B cell (primary cell): ENCODE measurements at regions not wholly inside any gene's neighbourhood (a gene's known extent, or its start where the extent isn't known, plus 50 kb on each side); places are given as distances from the start of the nearest gene placed in this dataset.

Experiments used
- ATAC-seq: fragments of 200-7000 bp; cut with Tn5 transposase; one replicate; pipeline ENCODE4 v1.10.0; 2021; ENCODE audit warnings: low read depth, mild to moderate bottlenecking, moderate number of reproducible peaks, moderate library complexity
- CTCF ChIA-PET: fragments of 350-600 bp; sonication (Branson Sonifier 250); formaldehyde crosslinking; loops from one replicate; lab custom pipeline; 2021; ENCODE audit warnings: antibody characterized with exemption, inconsistent platforms; lab: Charles Lee
- POLR2A ChIA-PET: fragments of 350-600 bp; sonication (Branson Sonifier 250); formaldehyde crosslinking; loops from one replicate; lab custom pipeline; 2021; ENCODE audit warnings: antibody characterized with exemption; lab: Charles Lee
- DNase-seq: peaks from one replicate; pipeline ENCODE4 v3.0.0; 2013
- H2AFZ ChIP-seq: 2 replicates; pipeline ENCODE4 v1.6.1; 2012; ENCODE audit warnings: mild to moderate bottlenecking, low read depth, low read length; ENCODE audit not compliant: insufficient read depth, poor library complexity, severe bottlenecking
- H3K27ac ChIP-seq, 2 donors: 1 replicate in 1 of 2; 2 replicates in 1 of 2; pipeline ENCODE4 v1.5.1; 2012 to 2013; ENCODE audit warnings: low read length in 2 of 2, mild to moderate bottlenecking in 2 of 2, moderate library complexity in 1 of 2
- H3K27me3 ChIP-seq, 4 experiments: fragments of 200-600 bp in 1 of 4; sonication (generic) in 1 of 4; replicated peaks in 1 of 4; 1 replicate in 2 of 4; 2 replicates in 2 of 4; pipeline versions ENCODE4 v1.6.1 to v1.7.0; 2013 to 2016; ENCODE audit warnings: low read length in 3 of 4, mild to moderate bottlenecking in 2 of 4, mixed read lengths in 1 of 4, moderate library complexity in 1 of 4; ENCODE audit not compliant: insufficient read depth in 4 of 4, control insufficient read depth in 3 of 4; ENCODE audit errors: control extremely low read depth in 1 of 4
- H3K36me3 ChIP-seq, 2 experiments: replicated peaks in 1 of 2; 1 replicate in 1 of 2; 2 replicates in 1 of 2; pipeline versions ENCODE4 v1.6.1 to v1.7.1; 2013; ENCODE audit warnings: low read length in 1 of 2; ENCODE audit not compliant: insufficient read depth in 2 of 2, control insufficient read depth in 1 of 2; ENCODE audit errors: control extremely low read depth in 1 of 2, extremely low read depth in 1 of 2
- H3K4me1 ChIP-seq, 2 donors: fragments of 200-600 bp in 1 of 2; sonication (generic) in 1 of 2; 1 replicate in 1 of 2; 2 replicates in 1 of 2; pipeline versions ENCODE4 v1.5.1 to v1.6.1; 2013 to 2017; ENCODE audit warnings: low read length in 2 of 2; ENCODE audit not compliant: control insufficient read depth in 2 of 2, insufficient read depth in 2 of 2
- H3K4me2 ChIP-seq: replicated peaks from 2 replicates; pipeline ENCODE3; 2012; ENCODE audit warnings: mild to moderate bottlenecking, low read depth, low read length; ENCODE audit not compliant: poor library complexity, severe bottlenecking
- H3K4me3 ChIP-seq, 5 experiments: fragments of 200-600 bp in 1 of 5; sonication (generic) in 1 of 5; 1 replicate in 3 of 5; 2 replicates in 2 of 5; pipeline versions ENCODE4 v1.5.1 to v1.7.0; 2011 to 2016; ENCODE audit warnings: low read length in 4 of 5, mild to moderate bottlenecking in 4 of 5, low read depth in 2 of 5, control low read depth in 1 of 5, moderate library complexity in 1 of 5; ENCODE audit not compliant: insufficient read depth in 1 of 5; ENCODE audit errors: control extremely low read depth in 1 of 5, extremely low read depth in 1 of 5
- H3K79me2 ChIP-seq: fragments of 200-600 bp; sonication (generic); one replicate; pipeline ENCODE4 v1.6.0; 2016; ENCODE audit warnings: low read length; ENCODE audit not compliant: control insufficient read depth, insufficient read depth
- H3K9ac ChIP-seq: fragments of 200-600 bp; sonication (generic); 2 replicates; pipeline ENCODE4 v1.6.1; 2017; ENCODE audit warnings: mild to moderate bottlenecking, low read length, moderate library complexity
- H3K9me3 ChIP-seq, 3 donors: one replicate each; pipeline versions ENCODE4 v1.6.1 to v1.7.1; 2013; ENCODE audit warnings: low read length in 2 of 3; ENCODE audit not compliant: control insufficient read depth in 2 of 3, insufficient read depth in 1 of 3; ENCODE audit errors: control extremely low read depth in 1 of 3
- H4K20me1 ChIP-seq: 2 replicates; pipeline ENCODE4 v1.6.0; 2012; ENCODE audit warnings: mild to moderate bottlenecking, low read length; ENCODE audit not compliant: insufficient read depth, control insufficient read depth, poor library complexity, severe bottlenecking
- H3K27ac Mint-ChIP-seq: one replicate; pipeline ENCODE4 v1.8.0; 2021; ENCODE audit warnings: mixed read lengths
- H3K27me3 Mint-ChIP-seq: one replicate; pipeline ENCODE4 v1.8.0; 2021; ENCODE audit warnings: mixed read lengths
- H3K4me1 Mint-ChIP-seq: one replicate; pipeline ENCODE4 v1.8.0; 2021; ENCODE audit warnings: mixed read lengths
- H3K4me3 Mint-ChIP-seq: one replicate; pipeline ENCODE4 v1.8.0; 2021; ENCODE audit warnings: mixed read lengths
- H3K9me3 Mint-ChIP-seq: one replicate; pipeline ENCODE4 v1.8.0; 2022; ENCODE audit warnings: mixed read lengths; ENCODE audit not compliant: insufficient read depth
- CTCF ChIP-seq: fragments of 200-600 bp; IDR thresholded peaks from one replicate; pipeline ENCODE4 v1.8.0; 2022; ENCODE audit warnings: antibody characterized with exemption, mild to moderate bottlenecking
- EZH2 ChIP-seq: IDR thresholded peaks from 2 replicates; pipeline ENCODE4 v1.6.1; 2012; ENCODE audit warnings: borderline replicate concordance, low read depth, mild to moderate bottlenecking, moderate library complexity, low read length; ENCODE audit not compliant: insufficient read depth, poor library complexity, severe bottlenecking
- WGBS: methylation state at CpG from one replicate; pipeline ENCODE4 v1.1.5; 2013; ENCODE audit warnings: missing lambda C conversion rate; ENCODE audit not compliant: insufficient coverage; 5-methylcytosine and 5-hydroxymethylcytosine counted together
- intact Hi-C: fragments of 100-400 bp; cut with micrococcal nuclease; formaldehyde crosslinking; loops from one replicate; pipeline ENCODE4 v1.10.0; 2022

GRCh38 chr6:122072014-122072647, 327.3 kb upstream of the HSF2 start:
- H2AFZ ChIP-seq, result no peak overlapping the region
- no peak overlapping the region for H3K27ac ChIP-seq
- H3K27me3 Mint-ChIP-seq, result no peaks in the 10 kb centered on the region
- no peak overlapping the region for H3K9ac ChIP-seq
- H3K9me3 ChIP-seq, result peaks cover 0 to 3% (median 0%) of the 10 kb centered on the region in 3 donors
- DNase-seq (no peak), ATAC-seq (no peak)
- no peaks in the 10 kb centered on the region for H3K4me1 ChIP-seq
- H3K4me1 Mint-ChIP-seq, result no peaks in the 10 kb centered on the region
- TF ChIP-seq EZH2, result no peak
- TF ChIP-seq CTCF, result no peak
- H3K27me3 ChIP-seq, result no peaks in the 10 kb centered on the region
- H3K36me3 ChIP-seq, result no peaks in the 10 kb centered on the region
- no peak overlapping the region for H3K4me3 ChIP-seq
- ChIA-PET POLR2A (no interaction called here), CTCF (no interaction called here)
- no peak overlapping the region for H3K4me3 Mint-ChIP-seq
- no peaks in the 10 kb centered on the region for H3K79me2 ChIP-seq
- intact Hi-C loops, result no loop called here
- no peak overlapping the region for H3K27ac Mint-ChIP-seq
- no peaks in the 10 kb centered on the region for H4K20me1 ChIP-seq
- 91% methylated on average over 4 of the region's 8 CpGs for WGBS
- H3K4me2 ChIP-seq, result no peak overlapping the region
- no peaks in the 10 kb centered on the region for H3K9me3 Mint-ChIP-seq

- H3K79me2 ChIP-seq, result no peaks in the 10 kb centered on the region
- H2AFZ ChIP-seq, result no peak overlapping the region
- no peak overlapping the region for H3K4me2 ChIP-seq
- ATAC-seq, result no peak
- Mint-ChIP-seq H3K27ac (no peak overlapping the region), H3K27me3 (no peaks in the 10 kb centered on the region), H3K9me3 (no peaks in the 10 kb centered on the region), H3K4me1 (no peaks in the 10 kb centered on the region), H3K4me3 (no peak overlapping the region)
- TF ChIP-seq CTCF (no peak), EZH2 (no peak)
- intact Hi-C loops, result no loop called here
- H3K27me3 ChIP-seq, result no peaks in the 10 kb centered on the region
- peaks cover 0 to 4% (median 0%) of the 10 kb centered on the region in 3 donors for H3K9me3 ChIP-seq
- no peaks in the 10 kb centered on the region for H3K4me1 ChIP-seq
- no peak for DNase-seq
- no peaks in the 10 kb centered on the region for H4K20me1 ChIP-seq
- H3K4me3 ChIP-seq, result no peak overlapping the region
- H3K27ac ChIP-seq, result no peak overlapping the region
- CTCF ChIA-PET, result no interaction called here
- POLR2A ChIA-PET, result no interaction called here
- H3K9ac ChIP-seq, result no peak overlapping the region
- H3K36me3 ChIP-seq, result no peaks in the 10 kb centered on the region
These were observed 324.2 kb upstream of the HSF2 start for GRCh38 chr6:122075084-122075838.
